ENCODE measurements at regions not wholly inside any gene's neighbourhood (a gene's known extent, or its start where the extent isn't known, plus 50 kb on each side); places are given as distances from the start of the nearest gene placed in this dataset.

- TF ChIP-seq, protein P1, sequence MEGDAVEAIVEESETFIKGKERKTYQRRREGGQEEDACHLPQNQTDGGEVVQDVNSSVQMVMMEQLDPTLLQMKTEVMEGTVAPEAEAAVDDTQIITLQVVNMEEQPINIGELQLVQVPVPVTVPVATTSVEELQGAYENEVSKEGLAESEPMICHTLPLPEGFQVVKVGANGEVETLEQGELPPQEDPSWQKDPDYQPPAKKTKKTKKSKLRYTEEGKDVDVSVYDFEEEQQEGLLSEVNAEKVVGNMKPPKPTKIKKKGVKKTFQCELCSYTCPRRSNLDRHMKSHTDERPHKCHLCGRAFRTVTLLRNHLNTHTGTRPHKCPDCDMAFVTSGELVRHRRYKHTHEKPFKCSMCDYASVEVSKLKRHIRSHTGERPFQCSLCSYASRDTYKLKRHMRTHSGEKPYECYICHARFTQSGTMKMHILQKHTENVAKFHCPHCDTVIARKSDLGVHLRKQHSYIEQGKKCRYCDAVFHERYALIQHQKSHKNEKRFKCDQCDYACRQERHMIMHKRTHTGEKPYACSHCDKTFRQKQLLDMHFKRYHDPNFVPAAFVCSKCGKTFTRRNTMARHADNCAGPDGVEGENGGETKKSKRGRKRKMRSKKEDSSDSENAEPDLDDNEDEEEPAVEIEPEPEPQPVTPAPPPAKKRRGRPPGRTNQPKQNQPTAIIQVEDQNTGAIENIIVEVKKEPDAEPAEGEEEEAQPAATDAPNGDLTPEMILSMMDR (IDR thresholded peaks at IDR 0.05), result no peak
- Histone ChIP-seq H3K36me3 (no peaks in the 10 kb centered on the region), H3K9me3 (no peaks in the 10 kb centered on the region), H3K27me3 (replicated peaks; ENCODE audit: insufficient read depth) (no peaks in the 10 kb centered on the region), H3K4me1 (ENCODE audit: control insufficient read depth in 1 of 2, low read depth in 2 of 2) (no peaks in the 10 kb centered on the region), H3K27ac (no peak overlapping the region), H3K4me3 (no peak overlapping the region)
- ATAC-seq (ENCODE audit: insufficient number of reproducible peaks, low FRiP score, low read depth), result no peak
- DNase-seq (ENCODE audit: low spot score), result no peak
These were observed 350.2 kb upstream of the BOD1L1 start for GRCh38 chr4:13977746-13978145.

DNA sequence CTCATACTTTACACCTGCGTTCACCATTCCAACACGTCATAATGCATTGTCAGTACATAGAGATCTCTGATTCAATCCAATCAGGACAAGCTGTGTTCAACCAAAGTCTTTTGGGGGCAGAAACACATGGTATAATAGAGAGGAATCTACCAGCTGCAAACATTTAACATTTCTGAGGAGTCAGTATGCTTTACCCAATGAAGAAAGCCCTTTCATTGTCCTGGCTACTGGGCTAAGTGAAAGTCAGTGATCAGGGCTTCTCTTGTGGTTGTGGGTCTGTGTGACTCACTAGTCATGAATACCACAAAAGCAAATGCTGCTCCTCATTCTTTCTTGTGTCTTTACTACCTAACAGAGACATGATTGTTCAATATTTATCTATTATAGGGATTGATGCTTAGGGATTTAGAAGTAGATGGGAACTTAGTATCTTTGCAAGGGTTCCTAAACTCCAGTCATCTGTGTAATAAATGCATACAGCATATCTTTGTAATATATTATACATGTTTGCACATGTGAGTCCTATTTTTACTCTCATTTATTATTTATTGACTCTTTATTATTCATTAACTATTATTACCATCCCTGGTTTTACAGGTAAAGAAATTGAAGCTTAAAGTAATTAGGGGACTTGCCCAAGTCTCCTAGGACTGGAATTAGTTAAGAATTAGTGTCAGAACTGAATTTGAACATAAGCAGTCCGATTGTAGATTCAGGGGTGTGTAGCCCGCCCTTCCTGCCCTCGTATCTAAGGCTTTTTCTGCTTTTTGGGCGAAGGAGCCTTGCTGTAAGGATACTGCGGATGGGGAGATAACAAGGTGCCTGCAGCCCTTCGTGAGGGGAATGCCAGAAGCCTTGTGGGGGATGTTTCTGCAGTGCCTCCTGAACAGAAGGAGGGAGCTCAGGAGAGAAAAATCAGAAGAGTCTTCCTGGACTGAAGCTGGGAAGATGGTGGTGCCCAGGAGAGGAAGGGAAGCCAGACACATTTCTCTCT lies 353.1 kb upstream of the BOD1L1 start:
- DNase-seq (ENCODE audit: low spot score) (no peak), ATAC-seq (ENCODE audit: insufficient number of reproducible peaks, low FRiP score, low read depth) (no peak)
- no peaks in the 10 kb centered on the region for H3K9me3 ChIP-seq
- TF ChIP-seq, protein P1 (IDR thresholded peaks at IDR 0.05), result no peak
- H3K4me1 ChIP-seq (ENCODE audit: control insufficient read depth in 1 of 2, low read depth in 2 of 2), result peaks cover 4 to 14% of the 10 kb centered on the region in 2 donors
- no peak overlapping the region for H3K4me3 ChIP-seq
- no peaks in the 10 kb centered on the region for H3K36me3 ChIP-seq
- no peaks in the 10 kb centered on the region for H3K27me3 ChIP-seq (replicated peaks; ENCODE audit: insufficient read depth)
- H3K27ac ChIP-seq, result no peak overlapping the region

DNA sequence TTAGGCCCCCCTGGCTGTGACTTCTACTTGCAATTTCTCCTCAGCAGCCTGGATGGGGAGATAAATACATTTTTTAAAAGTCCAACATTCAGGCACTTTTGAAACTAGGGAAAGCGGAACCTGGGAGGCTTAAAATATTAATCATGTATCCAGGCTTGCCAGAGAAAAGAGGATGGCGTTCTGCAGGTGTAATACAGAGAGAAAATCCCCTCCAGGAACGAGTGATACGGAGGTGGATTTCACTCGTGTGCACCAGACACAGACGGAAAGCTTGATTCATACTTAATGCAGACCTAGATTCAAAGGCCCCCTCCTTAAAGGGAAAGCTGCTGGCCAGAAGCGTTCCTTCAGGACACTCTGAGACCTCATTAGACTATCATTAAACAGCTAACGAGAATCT lies 354.0 kb upstream of the BOD1L1 start:
- peaks cover 9 to 23% of the 10 kb centered on the region in 2 donors for H3K4me1 ChIP-seq (ENCODE audit: control insufficient read depth in 1 of 2, low read depth in 2 of 2)
- DNase-seq (ENCODE audit: low spot score) (no peak), ATAC-seq (ENCODE audit: insufficient number of reproducible peaks, low FRiP score, low read depth) (no peak)
- no peak overlapping the region for H3K4me3 ChIP-seq
- no peaks in the 10 kb centered on the region for H3K27me3 ChIP-seq (replicated peaks; ENCODE audit: insufficient read depth)
- no peak overlapping the region for H3K27ac ChIP-seq
- H3K36me3 ChIP-seq, result no peaks in the 10 kb centered on the region
- H3K9me3 ChIP-seq, result no peaks in the 10 kb centered on the region
- TF ChIP-seq, protein P1 (IDR thresholded peaks at IDR 0.05), result no peak

- Histone ChIP-seq H3K4me1 (ENCODE audit: control insufficient read depth in 1 of 2, low read depth in 2 of 2) (peaks cover 9 to 24% of the 10 kb centered on the region in 2 donors), H3K36me3 (no peaks in the 10 kb centered on the region), H3K27me3 (replicated peaks; ENCODE audit: insufficient read depth) (no peaks in the 10 kb centered on the region), H3K27ac (no peak overlapping the region), H3K4me3 (no peak overlapping the region), H3K9me3 (no peaks in the 10 kb centered on the region)
- ATAC-seq (ENCODE audit: insufficient number of reproducible peaks, low FRiP score, low read depth) (no peak), DNase-seq (ENCODE audit: low spot score) (no peak)
- TF ChIP-seq, protein P1 (IDR thresholded peaks at IDR 0.05), result no peak
These were observed 354.5 kb upstream of the BOD1L1 start for GRCh38 chr4:13982010-13982409.

DNA sequence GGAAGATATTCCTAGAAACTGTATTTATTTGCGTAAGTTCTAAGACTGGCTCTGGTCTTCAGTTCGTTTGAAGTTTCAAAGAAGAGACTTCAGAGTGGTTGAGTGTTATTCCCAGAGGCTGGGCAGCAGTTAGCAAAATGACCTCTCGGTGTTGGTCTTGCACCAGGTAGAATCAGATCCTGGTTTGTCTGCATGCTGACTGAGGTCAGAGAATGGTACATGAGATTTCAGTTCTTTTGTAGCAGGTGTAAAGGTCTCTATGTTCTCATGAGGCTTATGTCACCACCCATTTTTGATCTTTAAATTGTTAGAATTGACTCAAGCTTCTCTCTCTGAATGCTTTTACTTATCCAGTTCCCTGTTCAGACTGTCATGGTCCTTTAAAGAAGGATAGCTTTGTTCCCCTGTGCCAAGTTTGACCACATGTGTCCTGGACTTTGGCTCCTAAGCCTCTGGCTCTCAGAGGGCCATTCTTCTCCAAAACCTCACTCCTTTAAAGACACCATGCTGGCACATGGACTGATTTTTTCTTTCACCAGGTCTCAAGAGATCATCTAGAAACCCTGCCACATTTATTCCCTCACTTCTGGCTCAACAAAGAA lies 355.8 kb upstream of the BOD1L1 start:
- Histone ChIP-seq H3K9me3 (no peaks in the 10 kb centered on the region), H3K4me1 (ENCODE audit: control insufficient read depth in 1 of 2, low read depth in 2 of 2) (peaks cover 12 to 33% of the 10 kb centered on the region in 2 donors), H3K4me3 (no peak overlapping the region), H3K36me3 (no peaks in the 10 kb centered on the region), H3K27me3 (replicated peaks; ENCODE audit: insufficient read depth) (no peaks in the 10 kb centered on the region), H3K27ac (no peak overlapping the region)
- DNase-seq (ENCODE audit: low spot score), result no peak
- ATAC-seq (ENCODE audit: insufficient number of reproducible peaks, low FRiP score, low read depth), result no peak
- TF ChIP-seq, protein P1 (IDR thresholded peaks at IDR 0.05), result no peak

All from thoracic aorta (tissue), 2 donors.